Neural cell (in vitro differentiated cells): ENCODE measurements at regions not wholly inside any gene's neighbourhood (a gene's known extent, or its start where the extent isn't known, plus 50 kb on each side); places are given as distances from the start of the nearest gene placed in this dataset.

ENCODE experiments used
- H2AFZ ChIP-seq: fragments of 200-600, 300-800 bp; sonication (generic), shearing (Covaris generic); 2 replicates; pipeline ENCODE4 v1.6.0; 2014; ENCODE audit warnings: low read depth, mild to moderate bottlenecking, antibody characterized with exemption, low read length, moderate library complexity
- H3F3A ChIP-seq: fragments of 200-600 bp; shearing (Covaris generic); 2 replicates; pipeline ENCODE4 v1.6.1; 2016; ENCODE audit warnings: mild to moderate bottlenecking, moderate library complexity, mixed read lengths, antibody characterized with exemption, low read length; ENCODE audit not compliant: insufficient read depth, poor library complexity, severe bottlenecking
- H3K27ac ChIP-seq: fragments of 200-600, 300-800 bp; sonication (generic), shearing (Covaris generic); 2 replicates; pipeline ENCODE4 v1.5.1; 2014; ENCODE audit warnings: mild to moderate bottlenecking, low read length, moderate library complexity
- H3K27me3 ChIP-seq: fragments of 300-800, 200-600 bp; sonication (generic), shearing (Covaris generic); 2 replicates; pipeline ENCODE4 v1.6.0; 2014; ENCODE audit warnings: mild to moderate bottlenecking, low read depth, low read length, moderate library complexity; ENCODE audit not compliant: insufficient read depth
- H3K36me3 ChIP-seq: fragments of 300-800, 200-600 bp; sonication (generic), shearing (Covaris generic); 2 replicates; pipeline ENCODE4 v1.5.1; 2014; ENCODE audit warnings: mild to moderate bottlenecking, antibody characterized with exemption, low read length, moderate library complexity; ENCODE audit not compliant: insufficient read depth
- H3K4me2 ChIP-seq: fragments of 300-800, 200-600 bp; sonication (generic), shearing (Covaris generic); 2 replicates; pipeline ENCODE4 v1.6.0; 2014; ENCODE audit warnings: mild to moderate bottlenecking, low read length
- H3K4me3 ChIP-seq: fragments of 300-800, 200-600 bp; sonication (generic), shearing (Covaris generic); 2 replicates; pipeline ENCODE4 v1.5.1; 2014; ENCODE audit warnings: mild to moderate bottlenecking, low read length, moderate library complexity
- H3K79me2 ChIP-seq: fragments of 200-600 bp; shearing (Covaris generic); replicated peaks from 2 replicates; pipeline ENCODE4 v1.6.0; 2014; ENCODE audit warnings: mild to moderate bottlenecking, low read length, moderate library complexity; ENCODE audit not compliant: insufficient read depth
- H3K9ac ChIP-seq: fragments of 300-800, 200-600 bp; sonication (generic), shearing (Covaris generic); 2 replicates; pipeline ENCODE4 v1.6.1; 2016; ENCODE audit warnings: mild to moderate bottlenecking, low read length, mixed read lengths
- H3K9me2 ChIP-seq: fragments of 200-600 bp; shearing (Covaris generic); 2 replicates; pipeline ENCODE4 v1.6.1; 2016; ENCODE audit warnings: mild to moderate bottlenecking, low read length, mixed read lengths; ENCODE audit not compliant: insufficient read depth
- H3K9me3 ChIP-seq: fragments of 200-600, 300-800 bp; sonication (generic), shearing (Covaris generic); 2 replicates; pipeline ENCODE4 v1.6.1; 2016; ENCODE audit warnings: mild to moderate bottlenecking, mixed run types, low read length, moderate library complexity, mixed read lengths
- H4K20me1 ChIP-seq: fragments of 200-600 bp; shearing (Covaris generic); 2 replicates; pipeline ENCODE4 v1.6.1; 2016; ENCODE audit warnings: mild to moderate bottlenecking, mixed run types; ENCODE audit not compliant: insufficient read depth
- EP300 ChIP-seq: fragments of 450-650 bp; conservative IDR thresholded peaks from 2 replicates; pipeline ENCODE4 v1.6.1; 2014; ENCODE audit warnings: antibody characterized with exemption, mild to moderate bottlenecking, moderate library complexity; ENCODE audit not compliant: poor library complexity, severe bottlenecking
- MXI1 ChIP-seq: fragments of 450-650 bp; conservative IDR thresholded peaks from 2 replicates; pipeline ENCODE4 v1.6.1; 2014; ENCODE audit warnings: antibody characterized with exemption, mild to moderate bottlenecking; ENCODE audit not compliant: poor library complexity, severe bottlenecking
- POLR2AphosphoS5 ChIP-seq: IDR thresholded peaks from 2 replicates; pipeline ENCODE4 v1.6.1; 2012
- RAD21 ChIP-seq: fragments of 450-650 bp; conservative IDR thresholded peaks from 2 replicates; pipeline ENCODE4 v1.6.1; 2014; ENCODE audit warnings: antibody characterized with exemption, mild to moderate bottlenecking, moderate library complexity
- SMC3 ChIP-seq: fragments of 450-650 bp; conservative IDR thresholded peaks from 2 replicates; pipeline ENCODE4 v1.6.1; 2014; ENCODE audit warnings: antibody characterized with exemption, mild to moderate bottlenecking, moderate library complexity; ENCODE audit not compliant: poor library complexity
- TAF1 ChIP-seq: IDR thresholded peaks from 2 replicates; pipeline ENCODE4 v1.6.1; 2012; ENCODE audit warnings: low read depth
- TF ChIP-seq, protein P1 (sequence below): IDR thresholded peaks from 2 replicates; pipeline ENCODE4 v1.6.1; 2012; ENCODE audit warnings: borderline replicate concordance
- TF ChIP-seq, protein P2 (sequence below): fragments of 450-650 bp; IDR thresholded peaks from 2 replicates; pipeline ENCODE4 v1.5.1; 2014; ENCODE audit warnings: antibody characterized with exemption, mild to moderate bottlenecking, moderate library complexity; ENCODE audit not compliant: poor library complexity, severe bottlenecking

DNA sequence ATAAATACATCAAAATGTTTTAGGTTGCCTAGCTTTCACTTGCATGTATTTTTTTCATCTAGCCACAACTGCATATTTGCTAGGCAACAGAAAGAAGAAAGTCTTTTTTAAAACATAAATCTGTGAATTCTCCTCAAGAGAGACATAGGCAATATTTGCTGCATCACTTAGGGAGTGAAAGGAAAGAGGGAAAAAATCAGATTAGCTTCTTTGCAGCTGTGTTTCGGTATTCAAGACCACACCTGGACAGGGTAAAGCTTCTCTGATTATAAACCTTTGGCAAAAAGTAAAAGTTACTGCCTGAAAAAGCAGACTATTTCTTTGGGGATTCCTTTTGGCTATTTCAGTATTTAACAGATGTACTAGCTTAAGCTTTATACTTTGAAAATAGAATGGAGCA, 280.9 kb upstream of the ZSWIM2 start:
- H3K27ac ChIP-seq, result no peak overlapping the region

DNA sequence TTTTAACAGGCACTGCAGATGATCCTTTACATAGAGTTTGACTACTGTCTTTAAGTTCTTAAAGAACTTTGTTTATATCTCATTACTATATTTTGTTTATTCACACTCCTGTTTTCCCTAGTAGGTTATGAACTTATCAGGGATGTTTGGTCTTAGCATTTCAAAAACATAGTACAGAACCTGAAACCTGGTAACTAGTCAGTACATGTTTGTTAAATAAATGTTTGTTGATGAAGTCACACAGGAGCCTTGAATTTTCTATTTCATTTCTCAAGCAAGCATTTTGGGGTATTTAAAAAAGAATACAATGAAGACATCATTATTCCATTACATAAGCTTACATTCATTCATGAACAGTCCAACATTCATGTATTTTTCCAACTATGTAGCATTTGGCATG, 280.3 kb upstream of the ZSWIM2 start:
- Histone ChIP-seq H3F3A (no peaks in the 10 kb centered on the region), H3K27ac (no peak overlapping the region), H3K79me2 (no peaks in the 10 kb centered on the region), H3K4me3 (no peak overlapping the region), H3K4me2 (no peak overlapping the region), H3K36me3 (no peaks in the 10 kb centered on the region), H3K27me3 (no peaks in the 10 kb centered on the region), H3K9me2 (no peaks in the 10 kb centered on the region), H2AFZ (no peak overlapping the region), H3K9ac (no peak overlapping the region), H4K20me1 (no peaks in the 10 kb centered on the region), H3K9me3 (no peaks in the 10 kb centered on the region)
- TF ChIP-seq RAD21, result no peak
- TF ChIP-seq TAF1, result no peak
- TF ChIP-seq, protein P1, sequence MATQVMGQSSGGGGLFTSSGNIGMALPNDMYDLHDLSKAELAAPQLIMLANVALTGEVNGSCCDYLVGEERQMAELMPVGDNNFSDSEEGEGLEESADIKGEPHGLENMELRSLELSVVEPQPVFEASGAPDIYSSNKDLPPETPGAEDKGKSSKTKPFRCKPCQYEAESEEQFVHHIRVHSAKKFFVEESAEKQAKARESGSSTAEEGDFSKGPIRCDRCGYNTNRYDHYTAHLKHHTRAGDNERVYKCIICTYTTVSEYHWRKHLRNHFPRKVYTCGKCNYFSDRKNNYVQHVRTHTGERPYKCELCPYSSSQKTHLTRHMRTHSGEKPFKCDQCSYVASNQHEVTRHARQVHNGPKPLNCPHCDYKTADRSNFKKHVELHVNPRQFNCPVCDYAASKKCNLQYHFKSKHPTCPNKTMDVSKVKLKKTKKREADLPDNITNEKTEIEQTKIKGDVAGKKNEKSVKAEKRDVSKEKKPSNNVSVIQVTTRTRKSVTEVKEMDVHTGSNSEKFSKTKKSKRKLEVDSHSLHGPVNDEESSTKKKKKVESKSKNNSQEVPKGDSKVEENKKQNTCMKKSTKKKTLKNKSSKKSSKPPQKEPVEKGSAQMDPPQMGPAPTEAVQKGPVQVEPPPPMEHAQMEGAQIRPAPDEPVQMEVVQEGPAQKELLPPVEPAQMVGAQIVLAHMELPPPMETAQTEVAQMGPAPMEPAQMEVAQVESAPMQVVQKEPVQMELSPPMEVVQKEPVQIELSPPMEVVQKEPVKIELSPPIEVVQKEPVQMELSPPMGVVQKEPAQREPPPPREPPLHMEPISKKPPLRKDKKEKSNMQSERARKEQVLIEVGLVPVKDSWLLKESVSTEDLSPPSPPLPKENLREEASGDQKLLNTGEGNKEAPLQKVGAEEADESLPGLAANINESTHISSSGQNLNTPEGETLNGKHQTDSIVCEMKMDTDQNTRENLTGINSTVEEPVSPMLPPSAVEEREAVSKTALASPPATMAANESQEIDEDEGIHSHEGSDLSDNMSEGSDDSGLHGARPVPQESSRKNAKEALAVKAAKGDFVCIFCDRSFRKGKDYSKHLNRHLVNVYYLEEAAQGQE, result no peak
- TF ChIP-seq, protein P2, sequence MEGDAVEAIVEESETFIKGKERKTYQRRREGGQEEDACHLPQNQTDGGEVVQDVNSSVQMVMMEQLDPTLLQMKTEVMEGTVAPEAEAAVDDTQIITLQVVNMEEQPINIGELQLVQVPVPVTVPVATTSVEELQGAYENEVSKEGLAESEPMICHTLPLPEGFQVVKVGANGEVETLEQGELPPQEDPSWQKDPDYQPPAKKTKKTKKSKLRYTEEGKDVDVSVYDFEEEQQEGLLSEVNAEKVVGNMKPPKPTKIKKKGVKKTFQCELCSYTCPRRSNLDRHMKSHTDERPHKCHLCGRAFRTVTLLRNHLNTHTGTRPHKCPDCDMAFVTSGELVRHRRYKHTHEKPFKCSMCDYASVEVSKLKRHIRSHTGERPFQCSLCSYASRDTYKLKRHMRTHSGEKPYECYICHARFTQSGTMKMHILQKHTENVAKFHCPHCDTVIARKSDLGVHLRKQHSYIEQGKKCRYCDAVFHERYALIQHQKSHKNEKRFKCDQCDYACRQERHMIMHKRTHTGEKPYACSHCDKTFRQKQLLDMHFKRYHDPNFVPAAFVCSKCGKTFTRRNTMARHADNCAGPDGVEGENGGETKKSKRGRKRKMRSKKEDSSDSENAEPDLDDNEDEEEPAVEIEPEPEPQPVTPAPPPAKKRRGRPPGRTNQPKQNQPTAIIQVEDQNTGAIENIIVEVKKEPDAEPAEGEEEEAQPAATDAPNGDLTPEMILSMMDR, result no peak
- no peak for TF ChIP-seq EP300
- TF ChIP-seq SMC3, result no peak
- no peak for TF ChIP-seq POLR2AphosphoS5
- TF ChIP-seq MXI1, result no peak

More for the DNA sequence above, 280.9 kb upstream of the ZSWIM2 start:
- Histone ChIP-seq H3K9ac (no peak overlapping the region), H3K27me3 (no peaks in the 10 kb centered on the region), H3K36me3 (no peaks in the 10 kb centered on the region), H2AFZ (no peak overlapping the region), H3K9me2 (no peaks in the 10 kb centered on the region), H3K79me2 (no peaks in the 10 kb centered on the region), H3K4me2 (no peak overlapping the region), H3K4me3 (no peak overlapping the region), H4K20me1 (no peaks in the 10 kb centered on the region), H3K9me3 (no peaks in the 10 kb centered on the region), H3F3A (no peaks in the 10 kb centered on the region)
- TF ChIP-seq MXI1, result no peak
- no peak for TF ChIP-seq TAF1
- TF ChIP-seq SMC3, result no peak
- TF ChIP-seq, protein P1, result no peak
- TF ChIP-seq EP300, result no peak
- TF ChIP-seq, protein P2, result no peak
- no peak for TF ChIP-seq POLR2AphosphoS5
- no peak for TF ChIP-seq RAD21
